HCT116 (cell line): ENCODE measurements at regions not wholly inside any gene's neighbourhood (a gene's known extent, or its start where the extent isn't known, plus 50 kb on each side); places are given as distances from the start of the nearest gene placed in this dataset.

Source experiments
- ATAC-seq: fragments of 200-7000 bp; cut with Tn5 transposase; 2 replicates; pipeline ENCODE4 v1.9.1; 2020; ENCODE audit warnings: mild to moderate bottlenecking, moderate library complexity
- BruUV-seq: library from RNA; stranded (reverse); fragments of 400-500 nt; replicated peaks from 2 replicates; lab custom pipeline; 2021; lab: Mats Ljungman, UMichigan
- CTCF ChIA-PET: fragments of 300-600 bp; sonication (Branson Sonifier 250); formaldehyde crosslinking; loops from one replicate; lab custom pipeline; 2021; ENCODE audit warnings: antibody characterized with exemption; lab: Charles Lee
- POLR2A ChIA-PET: fragments of 300-600, 350-600 bp; sonication (Branson Sonifier 250); formaldehyde crosslinking; loops from one replicate; lab custom pipeline; 2021; ENCODE audit warnings: antibody characterized with exemption; lab: Charles Lee
- RAD21 ChIA-PET, 2 experiments: fragments of 300-600 bp; sonication (Branson Sonifier 250); formaldehyde crosslinking; loops; one replicate each; lab custom pipeline; 2023; ENCODE audit warnings: low total read pairs in 2 of 2; ENCODE audit not compliant: uncharacterized antibody in 2 of 2, unreplicated experiment in 2 of 2, low non-redundant PET in 1 of 2; lab: Charles Lee
- DNase-seq: peaks from one replicate; pipeline ENCODE4 v3.0.0-alpha.2; 2010; ENCODE audit warnings: low read depth, low spot score
- H2AFZ ChIP-seq: fragments of 200-600 bp; shearing (Covaris generic), sonication (generic); 2 replicates; pipeline ENCODE4 v1.6.1; 2017; ENCODE audit warnings: low read depth, mixed run types, mixed read lengths, antibody characterized with exemption, low read length; ENCODE audit not compliant: poor library complexity, severe bottlenecking
- H3K27ac ChIP-seq: 2 replicates; pipeline ENCODE4 v1.5.1; 2012; ENCODE audit warnings: low read depth, low read length
- H3K27me3 ChIP-seq: fragments of 200-600 bp; sonication (generic); 2 replicates; pipeline ENCODE4 v1.6.1; 2016; ENCODE audit warnings: mixed run types, low read length, mixed read lengths; ENCODE audit not compliant: insufficient read depth
- H3K36me3 ChIP-seq, 2 experiments: fragments of 200-500 bp in 1 of 2; fragments of 200-600 bp in 1 of 2; sonication (Bioruptor generic) in 1 of 2; sonication (generic) in 1 of 2; 2 replicates each; pipeline versions ENCODE4 v1.5.1 to v1.6.1; 2014 to 2016; ENCODE audit warnings: low read length in 2 of 2, inconsistent platforms in 1 of 2, mixed read lengths in 1 of 2, mixed run types in 1 of 2; ENCODE audit not compliant: insufficient read depth in 2 of 2, control insufficient read depth in 1 of 2
- H3K4me1 ChIP-seq, 2 experiments: fragments of 200-600 bp in 1 of 2; sonication (generic) in 1 of 2; 2 replicates each; pipeline versions ENCODE4 v1.5.1 to v1.6.1; 2012 to 2017; ENCODE audit warnings: low read length in 2 of 2, inconsistent platforms in 1 of 2, mild to moderate bottlenecking in 1 of 2, mixed read lengths in 1 of 2, mixed run types in 1 of 2, moderate library complexity in 1 of 2; ENCODE audit not compliant: insufficient read depth in 2 of 2, control insufficient read depth in 1 of 2
- H3K4me2 ChIP-seq: fragments of 200-600 bp; sonication (generic); 2 replicates; pipeline ENCODE4 v1.6.1; 2017; ENCODE audit warnings: mixed run types, low read length, mixed read lengths
- H3K4me3 ChIP-seq, 2 experiments: fragments of 200-600 bp in 1 of 2; sonication (generic) in 1 of 2; replicated peaks in 1 of 2; 2 replicates each; pipeline ENCODE4 v1.5.1; 2011 to 2016; ENCODE audit warnings: low read length in 2 of 2, control low read depth in 1 of 2, low read depth in 1 of 2, mild to moderate bottlenecking in 1 of 2, mixed read lengths in 1 of 2, mixed run types in 1 of 2
- H3K79me2 ChIP-seq: fragments of 200-600 bp; sonication (generic); 2 replicates; pipeline ENCODE4 v1.6.1; 2017; ENCODE audit warnings: mild to moderate bottlenecking, mixed run types, low read length, moderate library complexity, mixed read lengths; ENCODE audit not compliant: insufficient read depth
- H3K9ac ChIP-seq: fragments of 200-600 bp; sonication (generic); 2 replicates; pipeline ENCODE4 v1.6.1; 2016; ENCODE audit warnings: low read length, mixed read lengths
- H3K9me2 ChIP-seq: fragments of 200-600 bp; sonication (generic), shearing (Covaris generic); 2 replicates; pipeline ENCODE4 v1.6.1; 2017; ENCODE audit warnings: mixed run types, mild to moderate bottlenecking, moderate library complexity; ENCODE audit not compliant: insufficient read depth
- H3K9me3 ChIP-seq, 2 experiments: fragments of 200-500 bp in 1 of 2; fragments of 200-600 bp in 1 of 2; sonication (Bioruptor generic) in 1 of 2; sonication (generic) in 1 of 2; 2 replicates each; pipeline ENCODE4 v1.6.1; 2014 to 2017; ENCODE audit warnings: low read length in 2 of 2, mixed read lengths in 2 of 2, inconsistent platforms in 1 of 2, low read depth in 1 of 2, mild to moderate bottlenecking in 1 of 2, mixed run types in 1 of 2, moderate library complexity in 1 of 2; ENCODE audit not compliant: control insufficient read depth in 1 of 2, insufficient read depth in 1 of 2
- H4K20me1 ChIP-seq: fragments of 200-600 bp; sonication (generic), shearing (Covaris generic); 2 replicates; pipeline ENCODE4 v1.6.1; 2017; ENCODE audit warnings: mixed run types, mild to moderate bottlenecking, moderate library complexity; ENCODE audit not compliant: insufficient read depth
- CBX3 ChIP-seq: IDR thresholded peaks from 2 replicates; pipeline ENCODE4 v1.6.1; 2012; ENCODE audit warnings: low read depth
- EGR1 ChIP-seq: IDR thresholded peaks from 2 replicates; pipeline ENCODE4 v1.6.1; 2012; ENCODE audit warnings: low read depth
- EZH2 ChIP-seq: fragments of 200-600 bp; sonication (generic); IDR thresholded peaks from 2 replicates; pipeline ENCODE4 v1.6.1; 2017; ENCODE audit warnings: antibody characterized with exemption, mixed run types
- EZH2phosphoT487 ChIP-seq: fragments of 200-600 bp; IDR thresholded peaks from 2 replicates; pipeline ENCODE4 v1.6.1; 2018; ENCODE audit warnings: antibody characterized with exemption, borderline replicate concordance
- POLR2A ChIP-seq: IDR thresholded peaks from 2 replicates; pipeline ENCODE4 v1.7.0; 2011; ENCODE audit warnings: borderline replicate concordance; ENCODE audit not compliant: insufficient read depth, insufficient read length; ENCODE audit errors: extremely low read depth
- POLR2AphosphoS5 ChIP-seq: IDR thresholded peaks from 2 replicates; pipeline ENCODE4 v1.6.1; 2011; ENCODE audit warnings: mild to moderate bottlenecking, low read depth, low read length, moderate library complexity
- TCF7L2 ChIP-seq: IDR thresholded peaks from 2 replicates; pipeline ENCODE4 v1.7.0; 2011; ENCODE audit warnings: borderline replicate concordance, inconsistent platforms; ENCODE audit not compliant: insufficient read depth, insufficient read length; ENCODE audit errors: extremely low read depth
- ZFX ChIP-seq: fragments of 450-650 bp; IDR thresholded peaks from 2 replicates; pipeline ENCODE4 v1.6.1; 2017
- ZNF274 ChIP-seq: fragments of 200-500 bp; sonication (Bioruptor generic); IDR thresholded peaks from 2 replicates; pipeline ENCODE4 v1.6.1; 2014; ENCODE audit warnings: mild to moderate bottlenecking, low read depth, low read length, inconsistent platforms
- intact Hi-C: fragments of 100-400 bp; cut with micrococcal nuclease; formaldehyde crosslinking; loops from 2 replicates; pipeline ENCODE4 v1.10.0; 2022
- TF ChIP-seq, protein P1 (sequence below): IDR thresholded peaks from 2 replicates; pipeline ENCODE4 v1.6.1; 2012
- TF ChIP-seq, protein P2 (sequence below), 3 experiments: fragments of 200-600 bp in 1 of 3; sonication (generic) in 1 of 3; IDR thresholded peaks in 2 of 3; conservative IDR thresholded peaks in 1 of 3; 2 replicates each; pipeline ENCODE4 v1.5.1; 2012 to 2017; ENCODE audit warnings: low read depth in 2 of 3, low read length in 2 of 3, antibody characterized with exemption in 1 of 3, borderline replicate concordance in 1 of 3, control low read depth in 1 of 3, mild to moderate bottlenecking in 1 of 3, mixed read lengths in 1 of 3, mixed run types in 1 of 3, moderate library complexity in 1 of 3; ENCODE audit not compliant: insufficient read depth in 1 of 3
- TF ChIP-seq, protein P3 (sequence below): IDR thresholded peaks from 2 replicates; pipeline ENCODE4 v1.6.1; 2011; ENCODE audit warnings: mild to moderate bottlenecking, low read length, moderate library complexity; ENCODE audit not compliant: insufficient replicate concordance; ENCODE audit errors: extremely low read depth

DNA sequence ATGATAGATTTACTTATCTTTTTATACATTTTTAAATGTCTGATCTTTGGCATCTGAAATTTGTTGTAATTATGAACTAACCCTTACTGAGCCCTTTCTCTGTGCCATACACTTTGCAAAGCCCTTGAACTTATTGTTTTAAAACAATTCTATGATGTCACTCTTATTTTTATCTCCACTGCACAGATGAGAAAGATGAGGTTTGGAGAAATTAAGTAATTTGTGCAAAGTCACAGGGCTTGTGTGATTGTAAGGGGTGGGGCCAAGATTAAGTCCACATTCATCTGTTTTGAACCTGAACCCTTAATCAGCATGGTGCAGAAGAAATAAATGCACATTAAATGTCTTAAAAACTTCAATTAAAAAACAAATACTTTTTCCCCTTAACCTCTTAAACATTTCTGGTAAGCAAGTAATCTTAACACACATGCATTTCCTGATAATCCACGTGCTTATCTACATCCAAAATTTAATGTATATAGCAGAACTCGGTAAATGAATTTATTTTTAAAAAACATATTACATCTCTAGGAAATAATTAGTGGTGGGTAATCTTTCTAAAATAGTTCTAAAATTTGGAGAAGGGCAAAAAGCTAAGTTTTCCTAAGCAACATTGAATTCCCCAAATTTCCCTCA lies 189.8 kb upstream of the TBC1D5 start:
- intact Hi-C loops: no loop called here
- RAD21 ChIA-PET: no interaction called here
- Histone ChIP-seq H3K4me1 (no peaks in the 10 kb centered on the region), H2AFZ (no peak overlapping the region), H3K4me3 (no peak overlapping the region), H3K4me2 (no peak overlapping the region), H3K36me3 (no peaks in the 10 kb centered on the region), H3K9ac (no peak overlapping the region), H4K20me1 (no peaks in the 10 kb centered on the region)
- ATAC-seq: no peak
- TF ChIP-seq POLR2AphosphoS5: no peak
- TF ChIP-seq EZH2phosphoT487: no peak
- no peak for TF ChIP-seq ZNF274
- TF ChIP-seq, protein P1, sequence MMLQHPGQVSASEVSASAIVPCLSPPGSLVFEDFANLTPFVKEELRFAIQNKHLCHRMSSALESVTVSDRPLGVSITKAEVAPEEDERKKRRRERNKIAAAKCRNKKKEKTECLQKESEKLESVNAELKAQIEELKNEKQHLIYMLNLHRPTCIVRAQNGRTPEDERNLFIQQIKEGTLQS: no peak
- no peak for TF ChIP-seq TCF7L2
- TF ChIP-seq, all 23 proteins: peak for 0
- no peak for DNase-seq
- POLR2A ChIA-PET: no interaction called here
- no TSS peak for BruUV-seq
- H3K27me3 ChIP-seq: no peaks in the 10 kb centered on the region
- no peak overlapping the region for H3K27ac ChIP-seq
- CTCF ChIA-PET: no interaction called here
- no peaks in the 10 kb centered on the region for H3K9me3 ChIP-seq
- H3K9me2 ChIP-seq: no peaks in the 10 kb centered on the region
- H3K79me2 ChIP-seq: no peaks in the 10 kb centered on the region

DNA sequence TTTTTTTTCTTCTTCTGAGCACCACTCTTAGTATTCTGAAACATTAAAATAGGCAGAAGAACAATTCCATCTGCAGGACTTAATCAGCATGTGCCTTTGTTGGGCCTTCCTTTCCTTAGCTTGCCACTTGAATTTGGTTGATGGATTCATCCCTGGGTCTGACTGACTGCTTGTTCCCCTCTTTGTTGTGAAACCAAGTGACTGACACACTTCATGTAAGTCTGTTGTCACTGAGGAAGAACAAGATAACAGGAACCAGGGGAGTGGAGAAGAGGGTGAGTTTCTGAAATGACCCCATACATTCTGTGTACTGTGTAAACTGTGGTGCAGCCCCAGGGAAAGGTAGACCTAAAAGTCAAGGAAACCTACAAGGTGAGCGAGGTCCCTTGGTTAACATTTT lies 188.7 kb upstream of the TBC1D5 start:
- intact Hi-C loops: no loop called here
- ChIA-PET RAD21 (no interaction called here), CTCF (no interaction called here), POLR2A (no interaction called here)
- DNase-seq (no peak), ATAC-seq (no peak)
- H3K4me3 ChIP-seq: no peak overlapping the region
- no peaks in the 10 kb centered on the region for H3K9me3 ChIP-seq
- no peaks in the 10 kb centered on the region for H4K20me1 ChIP-seq
- H3K27ac ChIP-seq: no peak overlapping the region
- H3K4me2 ChIP-seq: no peak overlapping the region
- TF ChIP-seq CBX3 (no peak), EZH2phosphoT487 (no peak), EZH2 (no peak), ZFX (no peak), ZNF274 (no peak), TCF7L2 (no peak), EGR1 (no peak), POLR2A (no peak)
- TF ChIP-seq, protein P2, sequence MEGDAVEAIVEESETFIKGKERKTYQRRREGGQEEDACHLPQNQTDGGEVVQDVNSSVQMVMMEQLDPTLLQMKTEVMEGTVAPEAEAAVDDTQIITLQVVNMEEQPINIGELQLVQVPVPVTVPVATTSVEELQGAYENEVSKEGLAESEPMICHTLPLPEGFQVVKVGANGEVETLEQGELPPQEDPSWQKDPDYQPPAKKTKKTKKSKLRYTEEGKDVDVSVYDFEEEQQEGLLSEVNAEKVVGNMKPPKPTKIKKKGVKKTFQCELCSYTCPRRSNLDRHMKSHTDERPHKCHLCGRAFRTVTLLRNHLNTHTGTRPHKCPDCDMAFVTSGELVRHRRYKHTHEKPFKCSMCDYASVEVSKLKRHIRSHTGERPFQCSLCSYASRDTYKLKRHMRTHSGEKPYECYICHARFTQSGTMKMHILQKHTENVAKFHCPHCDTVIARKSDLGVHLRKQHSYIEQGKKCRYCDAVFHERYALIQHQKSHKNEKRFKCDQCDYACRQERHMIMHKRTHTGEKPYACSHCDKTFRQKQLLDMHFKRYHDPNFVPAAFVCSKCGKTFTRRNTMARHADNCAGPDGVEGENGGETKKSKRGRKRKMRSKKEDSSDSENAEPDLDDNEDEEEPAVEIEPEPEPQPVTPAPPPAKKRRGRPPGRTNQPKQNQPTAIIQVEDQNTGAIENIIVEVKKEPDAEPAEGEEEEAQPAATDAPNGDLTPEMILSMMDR (IDR thresholded peaks at IDR 0.05 in 2 of 3, conservative IDR thresholded peaks at IDR 0.05 in 1 of 3; ENCODE audit: borderline replicate concordance in 1 of 3, insufficient read depth in 1 of 3, low read depth in 2 of 3, low read length in 2 of 3): no peak
- TF ChIP-seq, protein P3, sequence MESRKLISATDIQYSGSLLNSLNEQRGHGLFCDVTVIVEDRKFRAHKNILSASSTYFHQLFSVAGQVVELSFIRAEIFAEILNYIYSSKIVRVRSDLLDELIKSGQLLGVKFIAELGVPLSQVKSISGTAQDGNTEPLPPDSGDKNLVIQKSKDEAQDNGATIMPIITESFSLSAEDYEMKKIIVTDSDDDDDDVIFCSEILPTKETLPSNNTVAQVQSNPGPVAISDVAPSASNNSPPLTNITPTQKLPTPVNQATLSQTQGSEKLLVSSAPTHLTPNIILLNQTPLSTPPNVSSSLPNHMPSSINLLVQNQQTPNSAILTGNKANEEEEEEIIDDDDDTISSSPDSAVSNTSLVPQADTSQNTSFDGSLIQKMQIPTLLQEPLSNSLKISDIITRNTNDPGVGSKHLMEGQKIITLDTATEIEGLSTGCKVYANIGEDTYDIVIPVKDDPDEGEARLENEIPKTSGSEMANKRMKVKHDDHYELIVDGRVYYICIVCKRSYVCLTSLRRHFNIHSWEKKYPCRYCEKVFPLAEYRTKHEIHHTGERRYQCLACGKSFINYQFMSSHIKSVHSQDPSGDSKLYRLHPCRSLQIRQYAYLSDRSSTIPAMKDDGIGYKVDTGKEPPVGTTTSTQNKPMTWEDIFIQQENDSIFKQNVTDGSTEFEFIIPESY: no peak
- TF ChIP-seq, all 23 proteins: peak for 0
- Histone ChIP-seq H3K36me3 (no peaks in the 10 kb centered on the region), H3K27me3 (no peaks in the 10 kb centered on the region), H3K79me2 (no peaks in the 10 kb centered on the region), H3K9me2 (no peaks in the 10 kb centered on the region), H3K9ac (no peak overlapping the region), H2AFZ (no peak overlapping the region), H3K4me1 (no peaks in the 10 kb centered on the region)
- BruUV-seq: no TSS peak
